ENCODE measurements at regions not wholly inside any gene's neighbourhood (a gene's known extent, or its start where the extent isn't known, plus 50 kb on each side); places are given as distances from the start of the nearest gene placed in this dataset.

DNA sequence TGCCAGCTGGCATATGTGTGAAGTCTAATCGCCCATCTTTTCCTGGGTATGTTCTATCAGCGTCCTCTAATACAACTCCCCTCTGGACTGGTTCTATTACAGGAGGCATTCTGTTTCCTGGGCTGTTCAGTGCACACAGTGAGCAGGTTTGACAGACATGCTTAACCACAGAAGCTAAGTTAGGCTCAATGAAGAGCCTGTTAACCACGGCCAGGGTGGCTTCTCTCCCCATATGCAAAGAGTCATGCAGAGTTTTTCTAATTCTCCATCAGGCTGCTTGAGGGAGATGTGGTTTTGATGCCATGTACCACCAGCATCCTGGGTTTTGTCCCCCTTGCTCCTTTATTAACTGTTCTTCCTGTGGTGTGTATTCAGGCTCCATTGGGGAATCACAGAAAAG lies 57.2 kb upstream of the ALOX12 start:
- DNase-seq (ENCODE audit: low read depth in 4 of 4, low spot score in 2 of 4), result no peak

DNA sequence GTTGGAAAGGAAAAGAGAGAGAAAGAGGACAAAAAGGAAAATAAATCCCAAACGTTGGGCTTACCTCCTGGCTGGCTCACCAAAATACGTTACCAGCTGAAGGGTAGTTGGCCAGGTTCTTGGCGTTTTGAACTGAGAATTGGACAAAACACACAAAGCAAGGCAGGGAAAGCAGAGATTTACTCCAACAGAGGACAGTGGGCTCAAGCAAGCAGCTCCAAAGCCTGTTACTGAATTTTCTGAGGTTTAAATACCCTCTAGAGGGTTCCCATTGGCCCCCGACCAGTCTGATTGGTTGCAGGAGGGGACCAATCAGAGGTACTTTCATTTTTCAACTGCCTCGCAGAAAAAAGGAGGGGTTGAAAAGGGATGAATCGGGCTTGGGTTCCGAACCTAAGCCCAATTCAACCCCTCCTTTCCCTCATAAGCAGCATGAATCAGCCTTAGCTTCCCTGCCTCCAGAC lies 55.6 kb upstream of the ALOX12 start:
- DNase-seq (ENCODE audit: low read depth in 4 of 4, low spot score in 2 of 4), result no peak

DNA sequence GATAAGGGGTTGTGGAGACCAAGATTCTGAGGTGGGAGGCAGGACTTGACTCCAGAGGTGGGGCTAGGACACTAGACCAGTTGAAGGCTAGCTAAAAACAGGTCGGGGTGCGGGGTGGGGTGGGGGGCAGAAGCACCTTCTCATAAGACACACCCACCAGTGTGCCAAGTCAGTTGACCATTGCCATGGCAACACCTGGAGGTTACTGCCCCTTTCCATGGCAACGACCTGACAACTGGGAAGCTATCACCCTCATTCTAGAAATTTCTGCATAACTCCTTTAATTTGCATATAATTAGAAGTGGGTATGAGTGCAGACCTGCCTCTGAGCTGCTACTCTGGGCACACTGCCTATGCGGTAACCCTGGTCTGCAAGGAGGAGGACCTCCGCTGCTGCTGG lies 53.9 kb upstream of the ALOX12 start:
- no peak for DNase-seq (ENCODE audit: low read depth in 4 of 4, low spot score in 2 of 4)

DNA sequence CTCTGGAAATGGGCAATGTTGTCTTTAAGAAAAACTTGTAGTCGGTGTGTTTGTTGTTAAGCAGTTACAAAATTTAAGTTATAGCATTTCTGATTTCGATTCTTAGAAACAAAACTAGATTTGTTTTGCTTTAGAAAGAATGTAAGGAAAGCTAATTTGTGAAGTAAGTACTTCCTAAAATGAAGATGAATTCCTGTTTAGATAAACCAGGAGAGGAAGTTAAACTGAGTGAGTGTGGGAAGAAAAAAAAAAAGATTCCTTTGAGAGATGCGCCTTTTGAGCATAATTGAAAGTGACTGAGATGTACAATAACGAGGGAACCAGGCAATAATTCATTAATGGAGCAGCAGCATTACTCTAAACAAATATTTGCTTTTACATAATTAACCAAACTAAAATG lies 52.4 kb upstream of the ALOX12 start:
- no peak for DNase-seq (ENCODE audit: low read depth in 4 of 4, low spot score in 2 of 4)

All from left renal cortex interstitium (tissue), 4 donors.